MCF 10A (cell line): ENCODE measurements at regions not wholly inside any gene's neighbourhood (a gene's known extent, or its start where the extent isn't known, plus 50 kb on each side); places are given as distances from the start of the nearest gene placed in this dataset.

Source experiments
- BruUV-seq: library from RNA; stranded (reverse); fragments of 400-500 nt; replicated peaks from 2 replicates; lab custom pipeline; 2021; lab: Mats Ljungman, UMichigan
- CTCF ChIA-PET: fragments of 300-600 bp; sonication (Branson Sonifier 250); formaldehyde crosslinking; extraction: SDS; loops from one replicate; lab custom pipeline; 2021; ENCODE audit warnings: antibody characterized with exemption, inconsistent platforms; lab: Yijun Ruan, JAX
- POLR2A ChIA-PET: fragments of 300-600, 350-650 bp; sonication (Branson Sonifier 250); formaldehyde crosslinking; extraction: SDS; loops from one replicate; lab custom pipeline; 2020; ENCODE audit warnings: antibody characterized with exemption, inconsistent platforms; lab: Yijun Ruan, JAX
- DNase-seq: peaks from one replicate; pipeline ENCODE4 v3.0.0-alpha.2; 2018; ENCODE audit not compliant: unreplicated experiment
- H3K27ac Mint-ChIP-seq: one replicate; pipeline ENCODE4 v1.8.0; 2022; ENCODE audit warnings: mild to moderate bottlenecking, low read depth, mixed read lengths; ENCODE audit not compliant: unreplicated experiment
- H3K27me3 Mint-ChIP-seq: one replicate; pipeline ENCODE4 v1.8.0; 2022; ENCODE audit warnings: mixed read lengths; ENCODE audit not compliant: insufficient read depth, unreplicated experiment
- H3K36me3 Mint-ChIP-seq: one replicate; pipeline ENCODE4 v1.8.0; 2022; ENCODE audit warnings: mild to moderate bottlenecking, moderate library complexity, mixed read lengths; ENCODE audit not compliant: insufficient read depth, unreplicated experiment
- H3K4me1 Mint-ChIP-seq: one replicate; pipeline ENCODE4 v1.8.0; 2022; ENCODE audit warnings: mixed read lengths; ENCODE audit not compliant: insufficient read depth, unreplicated experiment
- H3K4me3 Mint-ChIP-seq: one replicate; pipeline ENCODE4 v1.8.0; 2022; ENCODE audit warnings: mild to moderate bottlenecking, moderate library complexity, mixed read lengths; ENCODE audit not compliant: unreplicated experiment
- H3K9me3 Mint-ChIP-seq: one replicate; pipeline ENCODE4 v1.8.0; 2022; ENCODE audit warnings: mixed read lengths; ENCODE audit not compliant: unreplicated experiment
- intact Hi-C: fragments of 100-400 bp; cut with micrococcal nuclease; formaldehyde crosslinking; loops from 2 replicates; pipeline ENCODE4 v1.14.1; 2022
- TF ChIP-seq, protein P1 (sequence below): fragments of 200-600 bp; IDR thresholded peaks from one replicate; pipeline ENCODE4 v1.8.0; 2022; ENCODE audit warnings: antibody characterized with exemption, mild to moderate bottlenecking; ENCODE audit not compliant: unreplicated experiment

GRCh38 chr1:226816576-226816975, 53.8 kb upstream of the PSEN2 start:
- Mint-ChIP-seq H3K4me1 (peaks cover 29% of the 10 kb centered on the region), H3K36me3 (no peaks in the 10 kb centered on the region), H3K27me3 (no peaks in the 10 kb centered on the region), H3K27ac (no peak overlapping the region), H3K4me3 (no peak overlapping the region), H3K9me3 (no peaks in the 10 kb centered on the region)
- intact Hi-C loops, result no loop called here
- CTCF ChIA-PET, result interaction anchor here (0.6 to 4.3 kb wide), 10 partner anchors 11 to 620 kb away, joined by 3 to 44 read pairs (median 6); no protein-coding TSS in a partner anchor
- no TSS peak for BruUV-seq
- DNase-seq, result no peak
- POLR2A ChIA-PET, result interaction anchor here (0.8 to 3.7 kb wide), 9 partner anchors 37 to 159 kb away, joined by 3 to 69 read pairs (median 26); partner anchors contain the start of gene ITPKB
- TF ChIP-seq, protein P1, sequence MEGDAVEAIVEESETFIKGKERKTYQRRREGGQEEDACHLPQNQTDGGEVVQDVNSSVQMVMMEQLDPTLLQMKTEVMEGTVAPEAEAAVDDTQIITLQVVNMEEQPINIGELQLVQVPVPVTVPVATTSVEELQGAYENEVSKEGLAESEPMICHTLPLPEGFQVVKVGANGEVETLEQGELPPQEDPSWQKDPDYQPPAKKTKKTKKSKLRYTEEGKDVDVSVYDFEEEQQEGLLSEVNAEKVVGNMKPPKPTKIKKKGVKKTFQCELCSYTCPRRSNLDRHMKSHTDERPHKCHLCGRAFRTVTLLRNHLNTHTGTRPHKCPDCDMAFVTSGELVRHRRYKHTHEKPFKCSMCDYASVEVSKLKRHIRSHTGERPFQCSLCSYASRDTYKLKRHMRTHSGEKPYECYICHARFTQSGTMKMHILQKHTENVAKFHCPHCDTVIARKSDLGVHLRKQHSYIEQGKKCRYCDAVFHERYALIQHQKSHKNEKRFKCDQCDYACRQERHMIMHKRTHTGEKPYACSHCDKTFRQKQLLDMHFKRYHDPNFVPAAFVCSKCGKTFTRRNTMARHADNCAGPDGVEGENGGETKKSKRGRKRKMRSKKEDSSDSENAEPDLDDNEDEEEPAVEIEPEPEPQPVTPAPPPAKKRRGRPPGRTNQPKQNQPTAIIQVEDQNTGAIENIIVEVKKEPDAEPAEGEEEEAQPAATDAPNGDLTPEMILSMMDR, result no peak

- TF ChIP-seq, protein P1, result no peak
- no peaks in the 10 kb centered on the region for H3K36me3 Mint-ChIP-seq
- peaks cover 18% of the 10 kb centered on the region for H3K4me1 Mint-ChIP-seq
- intact Hi-C loops, result loop anchor here (2.0 kb wide), 1 partner anchor 36 kb away; no protein-coding TSS in a partner anchor
- no peaks in the 10 kb centered on the region for H3K27me3 Mint-ChIP-seq
- H3K27ac Mint-ChIP-seq, result peak overlapping the region; percentile 89
- ChIA-PET POLR2A (interaction anchor here (0.6 to 3.7 kb wide), 48 partner anchors 9 to 906 kb away, joined by 3 to 69 read pairs (median 5); partner anchors contain the start of genes COQ8A, ITPKB, PARP1 and PSEN2), CTCF (interaction anchor here (0.6 to 4.3 kb wide), 15 partner anchors 13 to 1029 kb away, joined by 3 to 44 read pairs (median 4); no protein-coding TSS in a partner anchor)
- no peaks in the 10 kb centered on the region for H3K9me3 Mint-ChIP-seq
- no TSS peak for BruUV-seq
- DNase-seq, result peak; percentile 100
- no peak overlapping the region for H3K4me3 Mint-ChIP-seq
Observed at GRCh38 chr1:226814751-226815537, 55.5 kb upstream of the PSEN2 start.

GRCh38 chr1:226813671-226814591, 56.5 kb upstream of the PSEN2 start:
- POLR2A ChIA-PET, result interaction anchor here (0.6 to 3.7 kb wide), 30 partner anchors 8 to 905 kb away, joined by 3 to 69 read pairs (median 6); partner anchors contain the start of genes COQ8A and ITPKB
- no peak for DNase-seq
- Mint-ChIP-seq H3K4me1 (peaks cover 18% of the 10 kb centered on the region), H3K4me3 (no peak overlapping the region), H3K9me3 (no peaks in the 10 kb centered on the region), H3K36me3 (no peaks in the 10 kb centered on the region), H3K27me3 (no peaks in the 10 kb centered on the region), H3K27ac (peak overlapping the region; percentile 89)
- TF ChIP-seq, protein P1, result no peak
- no TSS peak for BruUV-seq
- intact Hi-C loops, result loop anchor here (2.0 kb wide), 1 partner anchor 35 kb away; no protein-coding TSS in a partner anchor
- CTCF ChIA-PET, result interaction anchor here (0.7 to 4.3 kb wide), 6 partner anchors 14 to 190 kb away, joined by 3 to 44 read pairs (median 4); no protein-coding TSS in a partner anchor
